NCI-H446 (cell line): ENCODE measurements at regions not wholly inside any gene's neighbourhood (a gene's known extent, or its start where the extent isn't known, plus 50 kb on each side); places are given as distances from the start of the nearest gene placed in this dataset.

Experiments
- DNase-seq, 2 experiments: peaks; one replicate each; lab custom pipeline; 2025; lab: John Stamatoyannopoulos, UW

GRCh38 chr6:71481011-71481410 is 192.4 kb downstream of the OGFRL1 start:
- DNase-seq: no peak

DNA sequence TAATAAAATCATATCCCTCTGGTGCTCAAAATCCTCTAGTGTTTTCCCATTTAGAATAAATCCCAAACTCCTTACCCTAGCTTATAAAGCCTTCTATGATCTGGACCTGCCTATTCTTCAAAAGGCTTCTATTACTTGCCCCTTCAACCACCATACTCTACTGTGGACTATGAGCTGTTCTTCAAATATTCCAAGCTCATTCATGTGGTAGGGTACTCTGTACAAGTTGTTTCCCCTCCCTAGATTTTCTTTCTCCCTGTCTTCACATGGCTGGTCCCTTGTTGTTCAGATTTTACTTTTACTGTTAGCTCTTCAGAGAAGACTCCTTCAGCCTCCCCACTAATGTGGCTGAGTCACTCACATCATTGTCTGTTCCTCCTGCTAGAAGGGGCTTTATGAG is 193.2 kb downstream of the OGFRL1 start:
- no peak for DNase-seq

- DNase-seq: peak in 1 of 2 experiments; percentile 19
These were observed 194.1 kb downstream of the OGFRL1 start for GRCh38 chr6:71482742-71483141.

- DNase-seq: no peak
These were observed 197.8 kb downstream of the OGFRL1 start for GRCh38 chr6:71486461-71486860.

- no peak for DNase-seq
These were observed 199.6 kb downstream of the OGFRL1 start for GRCh38 chr6:71488186-71488585.

- DNase-seq: no peak
These were observed 201.1 kb downstream of the OGFRL1 start for GRCh38 chr6:71489736-71490135.

- DNase-seq: no peak
These were observed 202.3 kb downstream of the OGFRL1 start for GRCh38 chr6:71490876-71491275.

DNA sequence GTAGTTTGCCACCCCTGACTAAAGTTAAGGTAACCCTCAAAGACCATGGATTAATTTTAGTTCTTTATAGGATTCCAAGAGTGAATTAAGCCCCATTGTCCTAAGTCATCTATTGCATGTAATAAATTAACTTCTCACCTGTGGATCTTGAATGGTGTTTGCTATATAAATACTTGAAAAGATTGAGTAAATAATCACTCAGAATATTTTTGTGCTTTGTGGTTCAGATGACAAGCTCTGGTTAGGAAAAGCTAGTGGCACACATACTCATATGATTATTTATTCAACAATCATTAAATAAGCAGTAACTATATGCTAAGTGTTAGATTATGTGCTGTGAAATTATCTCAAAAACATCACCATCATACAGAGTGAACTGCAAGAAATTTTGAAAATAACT is 203.2 kb downstream of the OGFRL1 start:
- DNase-seq: no peak

DNA sequence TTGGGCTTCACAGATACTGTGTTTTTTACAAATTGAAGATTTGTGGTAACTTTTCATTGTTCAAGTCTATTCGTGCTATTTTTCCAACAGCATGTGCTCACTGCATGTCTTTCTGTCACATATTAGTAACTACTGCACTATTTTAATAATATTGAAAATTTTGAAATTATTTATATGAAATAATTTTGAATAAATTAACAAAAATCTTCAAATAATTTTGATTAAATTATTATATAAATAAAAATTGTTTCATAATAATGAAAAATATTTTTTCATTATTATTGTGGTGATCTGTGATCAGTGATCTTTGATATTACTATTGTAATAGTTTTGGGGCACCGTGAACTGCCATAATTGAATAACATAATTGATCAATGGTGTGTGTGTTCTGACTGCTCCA is 204.1 kb downstream of the OGFRL1 start:
- DNase-seq: no peak

DNA sequence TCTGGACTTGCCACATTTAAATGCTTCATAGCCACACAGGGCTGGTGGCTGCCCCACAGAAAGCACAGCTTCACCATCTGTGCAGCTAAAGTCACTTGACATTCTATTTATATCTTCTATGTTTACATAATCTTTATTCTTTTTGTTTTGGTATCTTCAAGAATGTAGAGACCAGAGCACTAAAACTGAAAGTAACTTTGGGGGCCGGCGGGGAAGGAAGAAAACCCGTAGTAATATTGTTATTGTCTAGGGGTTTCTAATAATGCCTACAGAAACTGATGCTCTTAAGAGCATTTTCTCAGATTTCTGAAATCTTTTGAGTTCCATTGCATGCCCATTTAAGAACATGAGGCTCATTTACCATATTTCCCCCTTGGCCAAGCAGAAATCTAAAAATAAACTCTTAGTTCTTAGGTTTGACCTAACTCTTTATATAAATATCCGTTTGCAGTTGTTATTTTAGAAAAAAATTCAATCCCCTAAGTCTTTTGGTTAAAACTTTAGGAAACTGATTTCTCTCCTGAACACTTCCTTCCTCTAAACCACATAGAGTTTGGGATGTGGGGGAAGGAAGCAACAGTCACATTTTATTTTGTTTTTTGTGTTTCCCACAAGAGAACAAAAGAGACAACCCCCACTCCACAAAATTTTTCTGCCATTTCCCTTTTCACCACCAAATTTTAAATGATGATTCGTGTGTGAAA is 207.6 kb downstream of the OGFRL1 start:
- DNase-seq: no peak

DNA sequence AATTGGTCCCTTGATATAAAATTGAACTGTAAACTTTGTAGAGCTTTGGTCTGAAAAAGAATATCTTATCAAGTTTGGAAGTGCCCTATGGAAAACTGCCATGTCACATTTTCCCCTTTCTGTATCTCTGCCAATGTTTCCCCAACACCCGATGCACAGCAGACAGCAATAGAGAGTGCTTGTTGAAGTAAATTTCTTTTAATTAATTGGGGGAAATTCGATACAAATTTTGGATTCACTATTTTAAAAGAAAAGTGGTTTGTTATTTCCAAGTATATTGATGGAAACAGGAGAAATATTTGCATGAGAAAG is 208.1 kb downstream of the OGFRL1 start:
- no peak for DNase-seq

- no peak for DNase-seq
These were observed 210.0 kb downstream of the OGFRL1 start for GRCh38 chr6:71498638-71499037.

DNA sequence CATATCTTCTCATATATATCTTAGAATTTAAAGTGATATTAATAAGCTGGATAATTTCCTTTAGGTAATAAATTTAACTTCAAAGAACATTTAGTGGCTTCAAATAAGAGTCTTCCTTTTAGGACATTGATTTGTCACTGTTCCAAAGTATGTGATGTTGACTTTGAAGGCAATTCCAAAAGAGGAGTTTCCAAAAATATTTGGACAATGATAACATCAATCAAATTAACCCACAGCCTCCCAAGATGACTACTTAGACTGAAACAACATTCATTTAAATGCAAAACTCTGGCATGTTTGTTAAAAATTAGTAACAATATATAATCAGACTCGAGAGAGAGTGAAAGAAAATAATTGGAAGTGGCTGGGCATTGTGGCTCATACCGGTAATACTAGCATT is 211.1 kb downstream of the OGFRL1 start:
- no peak for DNase-seq

GRCh38 chr6:71502168-71502567 is 213.6 kb downstream of the OGFRL1 start:
- DNase-seq: no peak

GRCh38 chr6:71502956-71503355 is 214.3 kb downstream of the OGFRL1 start:
- DNase-seq: peak in 1 of 2 experiments; percentile 12

DNA sequence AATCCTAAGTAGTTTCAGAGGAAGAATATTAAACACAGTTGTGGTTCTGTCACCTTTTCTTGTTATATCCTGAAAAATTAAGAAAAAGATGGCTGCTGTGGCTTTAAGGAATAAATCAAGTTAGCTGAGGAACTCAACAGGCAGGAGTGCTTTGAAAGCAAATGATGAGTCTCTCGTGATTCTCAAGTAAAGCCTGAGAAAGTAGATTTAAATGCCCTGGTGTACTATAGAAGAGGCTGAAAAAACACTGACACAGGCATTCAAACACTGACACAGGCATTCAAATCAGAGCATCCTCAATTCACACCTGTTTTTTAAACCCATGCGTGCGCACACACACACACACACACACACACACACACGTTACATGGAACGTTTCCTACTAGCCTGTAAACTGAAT is 218.6 kb downstream of the OGFRL1 start:
- no peak for DNase-seq

- no peak for DNase-seq
These were observed 220.8 kb downstream of the OGFRL1 start for GRCh38 chr6:71509191-71510005.

- peak; percentile 21 to 65 for DNase-seq
These were observed 221.6 kb downstream of the OGFRL1 start for GRCh38 chr6:71510057-71510713.

- DNase-seq: no peak
These were observed 222.2 kb downstream of the OGFRL1 start for GRCh38 chr6:71510856-71511255.

- no peak for DNase-seq
These were observed 223.6 kb downstream of the OGFRL1 start for GRCh38 chr6:71512256-71512655.

DNA sequence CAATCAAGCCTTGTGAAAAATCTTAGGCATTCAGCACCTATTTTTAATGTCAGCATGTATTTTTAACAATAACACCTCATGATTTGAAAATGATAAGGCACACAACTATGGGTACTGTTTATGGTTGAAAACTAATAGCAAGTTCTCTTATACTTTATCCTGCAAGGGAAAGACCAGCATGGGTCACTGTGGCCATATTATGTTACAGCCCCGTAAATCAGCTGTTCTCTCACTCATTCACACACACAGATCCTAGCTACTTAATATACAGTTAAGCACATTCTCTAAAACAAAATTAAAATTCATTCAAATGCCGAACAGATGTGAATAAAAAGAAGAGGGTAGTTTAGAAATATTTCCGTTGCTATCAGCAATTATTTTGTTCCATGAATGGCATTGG is 224.4 kb downstream of the OGFRL1 start:
- no peak for DNase-seq

DNA sequence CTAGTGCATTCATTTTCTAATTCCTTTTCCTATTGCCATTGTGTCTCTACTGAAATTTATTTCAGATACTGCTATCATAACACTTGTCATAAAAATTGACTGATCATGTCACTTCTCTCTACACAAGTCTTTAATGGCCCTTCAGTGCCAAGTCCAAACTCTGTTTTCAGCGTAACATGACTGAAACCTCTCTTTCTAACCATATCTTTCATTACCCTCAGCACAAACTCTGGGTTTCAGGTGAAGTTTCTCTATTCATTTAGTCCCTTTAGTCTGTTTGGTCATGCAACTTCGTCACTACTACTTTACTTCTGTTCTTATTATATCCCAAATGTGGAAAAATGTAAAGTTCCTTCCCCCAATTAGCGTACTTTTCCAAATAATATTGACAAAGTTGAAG is 234.9 kb downstream of the OGFRL1 start:
- no peak for DNase-seq

- no peak for DNase-seq
These were observed 235.6 kb downstream of the OGFRL1 start for GRCh38 chr6:71524201-71524600.
